ENCODE measurements at regions not wholly inside any gene's neighbourhood (a gene's known extent, or its start where the extent isn't known, plus 50 kb on each side); places are given as distances from the start of the nearest gene placed in this dataset.

DNA sequence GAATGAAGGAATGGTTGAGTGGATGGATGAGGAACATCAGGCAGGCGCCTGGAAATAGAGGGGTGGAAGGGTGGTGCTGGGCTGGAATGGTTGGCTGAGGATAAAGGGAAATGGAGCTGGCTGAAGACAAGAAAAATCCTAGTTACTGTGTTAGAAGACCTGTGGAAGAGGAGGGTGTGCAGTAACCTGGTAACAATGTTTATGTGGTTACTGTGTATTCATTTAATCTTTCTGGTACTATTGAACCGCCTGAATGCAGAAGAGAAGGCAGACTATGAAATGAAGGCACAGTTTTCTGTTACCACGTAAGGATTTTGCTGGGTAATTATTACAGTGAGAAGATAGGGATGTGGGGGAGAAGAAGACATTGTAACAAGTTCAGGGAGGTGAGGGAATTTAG, 110.3 kb upstream of the MGAT5 start:
- no peak overlapping the region for H3K4me3 Mint-ChIP-seq
- no peak for DNase-seq (ENCODE audit: low read depth, low spot score)
- no peak for TF ChIP-seq CTCF (conservative IDR thresholded peaks at IDR 0.05)
- no peak overlapping the region for H3K27ac Mint-ChIP-seq (ENCODE audit: unreplicated experiment)
- H3K36me3 Mint-ChIP-seq (ENCODE audit: low read depth): no peaks in the 10 kb centered on the region
- H3K4me1 Mint-ChIP-seq: peaks cover 17% of the 10 kb centered on the region
- H3K9me3 Mint-ChIP-seq: no peaks in the 10 kb centered on the region
- no peaks in the 10 kb centered on the region for H3K27me3 Mint-ChIP-seq (ENCODE audit: low read depth)

- Mint-ChIP-seq H3K27ac (ENCODE audit: unreplicated experiment) (no peak overlapping the region), H3K9me3 (no peaks in the 10 kb centered on the region), H3K4me3 (no peak overlapping the region), H3K36me3 (ENCODE audit: low read depth) (no peaks in the 10 kb centered on the region), H3K4me1 (peaks cover 17% of the 10 kb centered on the region), H3K27me3 (ENCODE audit: low read depth) (no peaks in the 10 kb centered on the region)
- DNase-seq (ENCODE audit: low read depth, low spot score): no peak
- no peak for TF ChIP-seq CTCF (conservative IDR thresholded peaks at IDR 0.05)
Observed at GRCh38 chr2:134144081-134144596, 109.7 kb upstream of the MGAT5 start.

- H3K27me3 Mint-ChIP-seq (ENCODE audit: low read depth): no peaks in the 10 kb centered on the region
- peaks cover 17% of the 10 kb centered on the region for H3K4me1 Mint-ChIP-seq
- no peaks in the 10 kb centered on the region for H3K36me3 Mint-ChIP-seq (ENCODE audit: low read depth)
- no peak for TF ChIP-seq CTCF (conservative IDR thresholded peaks at IDR 0.05)
- H3K27ac Mint-ChIP-seq (ENCODE audit: unreplicated experiment): no peak overlapping the region
- no peak for DNase-seq (ENCODE audit: low read depth, low spot score)
- no peaks in the 10 kb centered on the region for H3K9me3 Mint-ChIP-seq
- H3K4me3 Mint-ChIP-seq: no peak overlapping the region
Observed at GRCh38 chr2:134144651-134145050, 109.2 kb upstream of the MGAT5 start.

DNA sequence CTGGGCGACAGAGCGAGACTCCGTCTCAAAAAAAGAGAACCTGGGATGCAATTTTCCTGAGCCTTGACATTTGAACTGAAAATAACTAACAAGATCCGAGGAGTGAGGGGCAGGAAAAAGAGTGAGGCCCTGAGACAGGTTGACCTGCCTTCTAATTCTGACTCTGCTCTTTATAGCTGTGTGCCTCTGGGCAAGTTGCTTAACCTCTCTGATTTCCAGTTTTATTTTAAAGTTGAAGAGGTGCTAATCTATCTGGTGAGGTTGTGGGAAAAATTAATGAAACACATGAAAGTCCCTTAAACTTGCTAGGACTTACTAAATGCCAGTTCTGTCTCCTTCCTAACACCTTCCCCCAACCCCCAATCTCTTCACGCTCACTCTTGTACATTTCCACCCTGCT, 108.4 kb upstream of the MGAT5 start:
- Mint-ChIP-seq H3K4me1 (peaks cover 17% of the 10 kb centered on the region), H3K36me3 (ENCODE audit: low read depth) (no peaks in the 10 kb centered on the region), H3K27ac (ENCODE audit: unreplicated experiment) (no peak overlapping the region), H3K27me3 (ENCODE audit: low read depth) (no peaks in the 10 kb centered on the region), H3K4me3 (no peak overlapping the region), H3K9me3 (no peaks in the 10 kb centered on the region)
- no peak for DNase-seq (ENCODE audit: low read depth, low spot score)
- TF ChIP-seq CTCF (conservative IDR thresholded peaks at IDR 0.05): no peak

GRCh38 chr2:134146161-134146560, 107.7 kb upstream of the MGAT5 start:
- H3K4me3 Mint-ChIP-seq: no peak overlapping the region
- H3K9me3 Mint-ChIP-seq: no peaks in the 10 kb centered on the region
- H3K36me3 Mint-ChIP-seq (ENCODE audit: low read depth): no peaks in the 10 kb centered on the region
- peaks cover 14% of the 10 kb centered on the region for H3K4me1 Mint-ChIP-seq
- no peak for TF ChIP-seq CTCF (conservative IDR thresholded peaks at IDR 0.05)
- H3K27me3 Mint-ChIP-seq (ENCODE audit: low read depth): no peaks in the 10 kb centered on the region
- DNase-seq (ENCODE audit: low read depth, low spot score): no peak
- H3K27ac Mint-ChIP-seq (ENCODE audit: unreplicated experiment): no peak overlapping the region

- no peak for DNase-seq (ENCODE audit: low read depth, low spot score)
- TF ChIP-seq CTCF (conservative IDR thresholded peaks at IDR 0.05): no peak
- Mint-ChIP-seq H3K9me3 (no peaks in the 10 kb centered on the region), H3K4me3 (no peak overlapping the region), H3K4me1 (peaks cover 14% of the 10 kb centered on the region), H3K36me3 (ENCODE audit: low read depth) (no peaks in the 10 kb centered on the region), H3K27ac (ENCODE audit: unreplicated experiment) (no peak overlapping the region), H3K27me3 (ENCODE audit: low read depth) (no peaks in the 10 kb centered on the region)
Observed at GRCh38 chr2:134146620-134147019, 107.3 kb upstream of the MGAT5 start.

Measured in neural crest cell (in vitro differentiated cells).